Cardiac muscle cell (in vitro differentiated cells and primary cell): ENCODE measurements at regions not wholly inside any gene's neighbourhood (a gene's known extent, or its start where the extent isn't known, plus 50 kb on each side); places are given as distances from the start of the nearest gene placed in this dataset.

Experiments used
- DNase-seq, 2 donors: peaks; one replicate each; pipeline versions ENCODE4 v3.0.0 to v3.0.0-alpha.2; 2010 to 2017; ENCODE audit warnings: low read depth in 1 of 2, low spot score in 1 of 2
- H3K27ac ChIP-seq: fragments of 200-600 bp; sonication (generic); 2 replicates; pipeline ENCODE4 v1.5.1; 2016
- H3K27me3 ChIP-seq: fragments of 200-600 bp; sonication (generic); 2 replicates; pipeline ENCODE4 v1.6.0; 2016; ENCODE audit warnings: control low read depth
- H3K36me3 ChIP-seq: fragments of 200-600 bp; sonication (generic); 2 replicates; pipeline ENCODE4 v1.5.1; 2016; ENCODE audit warnings: control low read depth
- H3K4me1 ChIP-seq: fragments of 200-600 bp; sonication (generic); 2 replicates; pipeline ENCODE4 v1.8.1; 2017; ENCODE audit warnings: low read depth, mild to moderate bottlenecking, mixed run types
- H3K4me3 ChIP-seq: fragments of 200-600 bp; sonication (generic); 2 replicates; pipeline ENCODE4 v1.5.1; 2016; ENCODE audit warnings: mild to moderate bottlenecking
- H3K9me3 ChIP-seq: fragments of 200-600 bp; sonication (generic); 2 replicates; pipeline ENCODE4 v1.5.1; 2017; ENCODE audit warnings: low read depth, mild to moderate bottlenecking, control low read depth
- CTCF ChIP-seq: IDR thresholded peaks from 2 replicates; pipeline ENCODE4 v1.5.1; 2012; ENCODE audit warnings: low read depth, mild to moderate bottlenecking, low read length

GRCh38 chr2:128925631-128926030 is 607.0 kb upstream of the HS6ST1 start:
- H3K4me3 ChIP-seq, result no peak overlapping the region
- H3K4me1 ChIP-seq, result no peaks in the 10 kb centered on the region
- H3K27ac ChIP-seq, result no peak overlapping the region
- H3K9me3 ChIP-seq, result no peaks in the 10 kb centered on the region
- DNase-seq, result no peak
- no peaks in the 10 kb centered on the region for H3K36me3 ChIP-seq
- TF ChIP-seq CTCF, result no peak
- H3K27me3 ChIP-seq, result no peaks in the 10 kb centered on the region

GRCh38 chr2:128930101-128930500 is 611.4 kb upstream of the HS6ST1 start:
- TF ChIP-seq CTCF, result no peak
- no peaks in the 10 kb centered on the region for H3K27me3 ChIP-seq
- H3K4me3 ChIP-seq, result no peak overlapping the region
- no peak for DNase-seq
- no peaks in the 10 kb centered on the region for H3K4me1 ChIP-seq
- H3K36me3 ChIP-seq, result no peaks in the 10 kb centered on the region
- no peaks in the 10 kb centered on the region for H3K9me3 ChIP-seq
- no peak overlapping the region for H3K27ac ChIP-seq

GRCh38 chr2:128940378-128940777 is 621.7 kb upstream of the HS6ST1 start:
- TF ChIP-seq CTCF, result no peak
- Histone ChIP-seq H3K4me1 (no peaks in the 10 kb centered on the region), H3K4me3 (no peak overlapping the region), H3K9me3 (no peaks in the 10 kb centered on the region), H3K36me3 (no peaks in the 10 kb centered on the region), H3K27ac (no peak overlapping the region), H3K27me3 (no peaks in the 10 kb centered on the region)
- no peak for DNase-seq

GRCh38 chr2:128941751-128942150 is 623.1 kb upstream of the HS6ST1 start:
- no peak for DNase-seq
- no peak overlapping the region for H3K27ac ChIP-seq
- H3K9me3 ChIP-seq, result no peaks in the 10 kb centered on the region
- H3K36me3 ChIP-seq, result no peaks in the 10 kb centered on the region
- no peak for TF ChIP-seq CTCF
- no peak overlapping the region for H3K4me3 ChIP-seq
- H3K27me3 ChIP-seq, result no peaks in the 10 kb centered on the region
- H3K4me1 ChIP-seq, result no peaks in the 10 kb centered on the region

GRCh38 chr2:128949360-128949759 is 630.7 kb upstream of the HS6ST1 start:
- no peaks in the 10 kb centered on the region for H3K27me3 ChIP-seq
- DNase-seq, result peak in 1 of 2 donors; percentile 12
- no peak overlapping the region for H3K4me3 ChIP-seq
- H3K4me1 ChIP-seq, result no peaks in the 10 kb centered on the region
- no peak for TF ChIP-seq CTCF
- no peak overlapping the region for H3K27ac ChIP-seq
- no peaks in the 10 kb centered on the region for H3K9me3 ChIP-seq
- H3K36me3 ChIP-seq, result no peaks in the 10 kb centered on the region

GRCh38 chr2:128950758-128951157 is 632.1 kb upstream of the HS6ST1 start:
- no peaks in the 10 kb centered on the region for H3K9me3 ChIP-seq
- TF ChIP-seq CTCF, result no peak
- H3K27ac ChIP-seq, result no peak overlapping the region
- H3K4me1 ChIP-seq, result no peaks in the 10 kb centered on the region
- no peaks in the 10 kb centered on the region for H3K36me3 ChIP-seq
- peak in 1 of 2 donors; percentile 32 for DNase-seq
- no peaks in the 10 kb centered on the region for H3K27me3 ChIP-seq
- no peak overlapping the region for H3K4me3 ChIP-seq
